ENCODE measurements at regions not wholly inside any gene's neighbourhood (a gene's known extent, or its start where the extent isn't known, plus 50 kb on each side); places are given as distances from the start of the nearest gene placed in this dataset.
"Not testable (repeated sequence)": the region's sequence is repeated elsewhere in the genome, so short reads cannot be mapped to it uniquely, and the experiment has no call there.

GRCh38 chr10:94111367-94111766 lies 117.6 kb downstream of the PLCE1 start:
- Mint-ChIP-seq H3K9me3 (peaks cover 0 to 9% (median under 1%) of the 10 kb centered on the region in 8 donors), H3K4me1 (no peaks in the 10 kb centered on the region), H3K4me3 (no peak overlapping the region), H3K36me3 (no peaks in the 10 kb centered on the region), H3K27me3 (peaks cover 2 to 4% of the 10 kb centered on the region in 2 donors), H3K27ac (no peak overlapping the region)
- POLR2A ChIA-PET (ENCODE audit: partially characterized antibody): no interaction called here
- H3K4me3 ChIP-seq (ENCODE audit: low read length in 2 of 2): no peak overlapping the region
- CTCF ChIA-PET (ENCODE audit: partially characterized antibody): no interaction called here
- DNase-seq: no peak
- intact Hi-C loops (cut with micrococcal nuclease): no loop called here
- no peaks in the 10 kb centered on the region for H3K27me3 ChIP-seq (ENCODE audit: insufficient read depth, low read length)
- no peaks in the 10 kb centered on the region for H3K4me1 ChIP-seq (ENCODE audit: insufficient read depth, low read length)
- no peak overlapping the region for H3K27ac ChIP-seq (ENCODE audit: low read depth, low read length)
- H3K9me3 ChIP-seq (ENCODE audit: control insufficient read depth in 1 of 2, low read length in 2 of 2): no peaks in the 10 kb centered on the region
- no peaks in the 10 kb centered on the region for H3K36me3 ChIP-seq (ENCODE audit: insufficient read depth, low read length)

- no peak for DNase-seq
- no peaks in the 10 kb centered on the region for H3K27me3 ChIP-seq (ENCODE audit: insufficient read depth, low read length)
- Mint-ChIP-seq H3K36me3 (no peaks in the 10 kb centered on the region), H3K27ac (no peak overlapping the region), H3K27me3 (peaks cover 2 to 4% of the 10 kb centered on the region in 2 donors), H3K4me1 (no peaks in the 10 kb centered on the region), H3K4me3 (no peak overlapping the region), H3K9me3 (peaks cover 0 to 5% (median under 1%) of the 10 kb centered on the region in 8 donors)
- POLR2A ChIA-PET (ENCODE audit: partially characterized antibody): no interaction called here
- no peaks in the 10 kb centered on the region for H3K9me3 ChIP-seq (ENCODE audit: control insufficient read depth in 1 of 2, low read length in 2 of 2)
- H3K4me1 ChIP-seq (ENCODE audit: insufficient read depth, low read length): no peaks in the 10 kb centered on the region
- intact Hi-C loops (cut with micrococcal nuclease): no loop called here
- H3K4me3 ChIP-seq (ENCODE audit: low read length in 2 of 2): no peak overlapping the region
- CTCF ChIA-PET (ENCODE audit: partially characterized antibody): no interaction called here
- no peaks in the 10 kb centered on the region for H3K36me3 ChIP-seq (ENCODE audit: insufficient read depth, low read length)
- no peak overlapping the region for H3K27ac ChIP-seq (ENCODE audit: low read depth, low read length)
These were observed 118.6 kb downstream of the PLCE1 start for GRCh38 chr10:94112321-94112720.

- Histone ChIP-seq H3K27me3 (ENCODE audit: insufficient read depth, low read length) (no peaks in the 10 kb centered on the region), H3K4me3 (ENCODE audit: low read length in 2 of 2) (no peak overlapping the region), H3K9me3 (ENCODE audit: control insufficient read depth in 1 of 2, low read length in 2 of 2) (no peaks in the 10 kb centered on the region), H3K36me3 (ENCODE audit: insufficient read depth, low read length) (no peaks in the 10 kb centered on the region), H3K27ac (ENCODE audit: low read depth, low read length) (no peak overlapping the region), H3K4me1 (ENCODE audit: insufficient read depth, low read length) (no peaks in the 10 kb centered on the region)
- POLR2A ChIA-PET (ENCODE audit: partially characterized antibody): no interaction called here
- H3K9me3 Mint-ChIP-seq: peaks cover 0 to 5% (median 3%) of the 10 kb centered on the region in 8 donors
- DNase-seq: no peak
- intact Hi-C loops (cut with micrococcal nuclease): no loop called here
- no peak overlapping the region for H3K27ac Mint-ChIP-seq
- H3K4me1 Mint-ChIP-seq: no peaks in the 10 kb centered on the region
- peaks cover 0 to 2% of the 10 kb centered on the region in 2 donors for H3K27me3 Mint-ChIP-seq
- CTCF ChIA-PET (ENCODE audit: partially characterized antibody): no interaction called here
- no peak overlapping the region for H3K4me3 Mint-ChIP-seq
- no peaks in the 10 kb centered on the region for H3K36me3 Mint-ChIP-seq
These were observed 122.0 kb downstream of the PLCE1 start for GRCh38 chr10:94115725-94116124.

- Histone ChIP-seq H3K9me3 (ENCODE audit: control insufficient read depth in 1 of 2, low read length in 2 of 2) (no peaks in the 10 kb centered on the region), H3K4me3 (ENCODE audit: low read length in 2 of 2) (no peak overlapping the region), H3K27ac (ENCODE audit: low read depth, low read length) (no peak overlapping the region), H3K4me1 (ENCODE audit: insufficient read depth, low read length) (no peaks in the 10 kb centered on the region), H3K36me3 (ENCODE audit: insufficient read depth, low read length) (no peaks in the 10 kb centered on the region), H3K27me3 (ENCODE audit: insufficient read depth, low read length) (no peaks in the 10 kb centered on the region)
- H3K9me3 Mint-ChIP-seq: peaks cover 0 to 5% (median 3%) of the 10 kb centered on the region in 8 donors
- no peak overlapping the region for H3K27ac Mint-ChIP-seq
- ChIA-PET CTCF (ENCODE audit: partially characterized antibody) (no interaction called here), POLR2A (ENCODE audit: partially characterized antibody) (no interaction called here)
- intact Hi-C loops (cut with micrococcal nuclease): no loop called here
- H3K27me3 Mint-ChIP-seq: peaks cover 0 to 2% of the 10 kb centered on the region in 2 donors
- H3K4me3 Mint-ChIP-seq: no peak overlapping the region
- no peak for DNase-seq
- H3K36me3 Mint-ChIP-seq: no peaks in the 10 kb centered on the region
- H3K4me1 Mint-ChIP-seq: no peaks in the 10 kb centered on the region
These were observed 123.1 kb downstream of the PLCE1 start for GRCh38 chr10:94116848-94117247.

- Mint-ChIP-seq H3K4me3 (no peak overlapping the region), H3K9me3 (peaks cover 0 to 3% (median 0%) of the 10 kb centered on the region in 8 donors), H3K36me3 (no peaks in the 10 kb centered on the region), H3K27ac (no peak overlapping the region), H3K27me3 (no peaks in the 10 kb centered on the region), H3K4me1 (no peaks in the 10 kb centered on the region)
- ChIA-PET CTCF (ENCODE audit: partially characterized antibody) (no interaction called here), POLR2A (ENCODE audit: partially characterized antibody) (no interaction called here)
- Histone ChIP-seq H3K9me3 (ENCODE audit: control insufficient read depth in 1 of 2, low read length in 2 of 2) (no peaks in the 10 kb centered on the region), H3K4me3 (ENCODE audit: low read length in 2 of 2) (no peak overlapping the region), H3K27ac (ENCODE audit: low read depth, low read length) (no peak overlapping the region), H3K27me3 (ENCODE audit: insufficient read depth, low read length) (no peaks in the 10 kb centered on the region), H3K4me1 (ENCODE audit: insufficient read depth, low read length) (no peaks in the 10 kb centered on the region), H3K36me3 (ENCODE audit: insufficient read depth, low read length) (no peaks in the 10 kb centered on the region)
- intact Hi-C loops (cut with micrococcal nuclease): no loop called here
- no peak for DNase-seq
These were observed 128.5 kb downstream of the PLCE1 start for GRCh38 chr10:94122211-94122610.

- H3K36me3 ChIP-seq (ENCODE audit: insufficient read depth, low read length): no peaks in the 10 kb centered on the region
- ChIA-PET CTCF (ENCODE audit: partially characterized antibody) (no interaction called here), POLR2A (ENCODE audit: partially characterized antibody) (no interaction called here)
- DNase-seq: no peak
- Mint-ChIP-seq H3K4me3 (no peak overlapping the region), H3K27ac (no peak overlapping the region), H3K36me3 (no peaks in the 10 kb centered on the region), H3K4me1 (no peaks in the 10 kb centered on the region), H3K9me3 (peaks cover 0 to 3% (median under 1%) of the 10 kb centered on the region in 8 donors), H3K27me3 (no peaks in the 10 kb centered on the region)
- no peak overlapping the region for H3K27ac ChIP-seq (ENCODE audit: low read depth, low read length)
- intact Hi-C loops (cut with micrococcal nuclease): no loop called here
- no peaks in the 10 kb centered on the region for H3K4me1 ChIP-seq (ENCODE audit: insufficient read depth, low read length)
- H3K9me3 ChIP-seq (ENCODE audit: control insufficient read depth in 1 of 2, low read length in 2 of 2): no peaks in the 10 kb centered on the region
- H3K27me3 ChIP-seq (ENCODE audit: insufficient read depth, low read length): no peaks in the 10 kb centered on the region
- no peak overlapping the region for H3K4me3 ChIP-seq (ENCODE audit: low read length in 2 of 2)
These were observed 129.7 kb downstream of the PLCE1 start for GRCh38 chr10:94123258-94123995.

- H3K4me1 ChIP-seq (ENCODE audit: insufficient read depth, low read length); H3K4me1 Mint-ChIP-seq; H3K36me3 ChIP-seq (ENCODE audit: insufficient read depth, low read length); H3K9me3 Mint-ChIP-seq; POLR2A ChIA-PET (ENCODE audit: partially characterized antibody); intact Hi-C loops (cut with micrococcal nuclease); H3K27me3 ChIP-seq (ENCODE audit: insufficient read depth, low read length); H3K9me3 ChIP-seq (ENCODE audit: control insufficient read depth in 1 of 2, low read length in 2 of 2); CTCF ChIA-PET (ENCODE audit: partially characterized antibody); H3K27ac Mint-ChIP-seq; H3K4me3 Mint-ChIP-seq; H3K36me3 Mint-ChIP-seq; H3K27ac ChIP-seq (ENCODE audit: low read depth, low read length); H3K27me3 Mint-ChIP-seq; H3K4me3 ChIP-seq (ENCODE audit: low read length in 2 of 2); DNase-seq: not testable (repeated sequence)
These were observed 130.4 kb downstream of the PLCE1 start for GRCh38 chr10:94124147-94124546.

- CTCF ChIA-PET (ENCODE audit: partially characterized antibody): interaction anchor here (0.7 kb wide), 1 partner anchor 15 kb away, joined by 3 read pairs; no protein-coding TSS in a partner anchor
- DNase-seq; H3K9me3 Mint-ChIP-seq; H3K4me3 ChIP-seq (ENCODE audit: low read length in 2 of 2); H3K36me3 ChIP-seq (ENCODE audit: insufficient read depth, low read length); H3K27me3 ChIP-seq (ENCODE audit: insufficient read depth, low read length); H3K4me1 Mint-ChIP-seq; H3K9me3 ChIP-seq (ENCODE audit: control insufficient read depth in 1 of 2, low read length in 2 of 2); H3K27me3 Mint-ChIP-seq; H3K4me1 ChIP-seq (ENCODE audit: insufficient read depth, low read length); H3K4me3 Mint-ChIP-seq; H3K36me3 Mint-ChIP-seq; H3K27ac Mint-ChIP-seq; intact Hi-C loops (cut with micrococcal nuclease); H3K27ac ChIP-seq (ENCODE audit: low read depth, low read length); POLR2A ChIA-PET (ENCODE audit: partially characterized antibody): not testable (repeated sequence)
These were observed 131.5 kb downstream of the PLCE1 start for GRCh38 chr10:94125268-94125667.

Measured in CD4-positive, alpha-beta memory T cell (primary cell).